CD14-positive monocyte (primary cell): ENCODE measurements at regions not wholly inside any gene's neighbourhood (a gene's known extent, or its start where the extent isn't known, plus 50 kb on each side); places are given as distances from the start of the nearest gene placed in this dataset.

Experiments used
- DNase-seq, 3 donors: peaks; one replicate each; pipeline ENCODE4 v3.0.0-alpha.2; 2011 to 2022
- H2AFZ ChIP-seq: 2 replicates; pipeline ENCODE4 v1.6.0; 2012; ENCODE audit warnings: mild to moderate bottlenecking, low read depth, low read length, inconsistent platforms; ENCODE audit not compliant: insufficient read depth, poor library complexity, severe bottlenecking
- H3K27ac ChIP-seq, 2 donors: 1 replicate in 1 of 2; 2 replicates in 1 of 2; pipeline ENCODE4 v1.5.1; 2012 to 2013; ENCODE audit warnings: low read length in 2 of 2, control low read depth in 1 of 2, inconsistent platforms in 1 of 2, low read depth in 1 of 2, mild to moderate bottlenecking in 1 of 2
- H3K27me3 ChIP-seq, 2 donors: one replicate each; pipeline versions ENCODE4 v1.6.0 to v1.6.1; 2011 to 2013; ENCODE audit warnings: low read length in 2 of 2; ENCODE audit not compliant: control insufficient read depth in 2 of 2, insufficient read depth in 2 of 2
- H3K36me3 ChIP-seq, 2 donors: replicated peaks in 1 of 2; 1 replicate in 1 of 2; 2 replicates in 1 of 2; pipeline versions ENCODE4 v1.5.1 to v1.6.1; 2012 to 2013; ENCODE audit warnings: low read length in 2 of 2, control low read depth in 1 of 2, inconsistent platforms in 1 of 2, mild to moderate bottlenecking in 1 of 2; ENCODE audit not compliant: insufficient read depth in 2 of 2, control insufficient read depth in 1 of 2
- H3K4me1 ChIP-seq, 2 donors: 1 replicate in 1 of 2; 2 replicates in 1 of 2; pipeline versions ENCODE4 v1.5.1 to v1.6.1; 2012 to 2013; ENCODE audit warnings: low read length in 2 of 2, control low read depth in 1 of 2, inconsistent platforms in 1 of 2, mild to moderate bottlenecking in 1 of 2, moderate library complexity in 1 of 2; ENCODE audit not compliant: insufficient read depth in 2 of 2, control insufficient read depth in 1 of 2
- H3K4me2 ChIP-seq: replicated peaks from 2 replicates; pipeline ENCODE3; 2012; ENCODE audit warnings: low read length, moderate library complexity, mild to moderate bottlenecking; ENCODE audit not compliant: poor library complexity, severe bottlenecking; ENCODE audit errors: extremely low read depth
- H3K4me3 ChIP-seq, 3 experiments: fragments of 200-600 bp in 1 of 3; sonication (generic) in 1 of 3; replicated peaks in 1 of 3; 1 replicate in 2 of 3; 2 replicates in 1 of 3; pipeline ENCODE4 v1.5.1; 2011 to 2013; ENCODE audit warnings: low read length in 3 of 3, mild to moderate bottlenecking in 3 of 3, control low read depth in 2 of 3, low read depth in 2 of 3, inconsistent platforms in 1 of 3, moderate library complexity in 1 of 3
- H3K79me2 ChIP-seq: 2 replicates; pipeline ENCODE4 v1.6.0; 2012; ENCODE audit warnings: mild to moderate bottlenecking, control low read depth, inconsistent platforms, low read length, moderate library complexity; ENCODE audit not compliant: insufficient read depth
- H3K9ac ChIP-seq: 2 replicates; pipeline ENCODE4 v1.6.0; 2017; ENCODE audit warnings: low read length, mild to moderate bottlenecking; ENCODE audit not compliant: insufficient read depth, poor library complexity, severe bottlenecking
- H3K9me3 ChIP-seq, 2 donors: replicated peaks in 1 of 2; 1 replicate in 1 of 2; 2 replicates in 1 of 2; pipeline versions ENCODE4 v1.5.1 to v1.6.1; 2012 to 2013; ENCODE audit warnings: low read length in 2 of 2, control low read depth in 1 of 2; ENCODE audit not compliant: control insufficient read depth in 1 of 2, insufficient read depth in 1 of 2
- H4K20me1 ChIP-seq: 2 replicates; pipeline ENCODE4 v1.6.0; 2012; ENCODE audit warnings: mild to moderate bottlenecking, low read length, control low read depth, moderate library complexity; ENCODE audit not compliant: insufficient read depth
- H3K27ac Mint-ChIP-seq, 7 donors: one replicate each; pipeline ENCODE4 v1.8.0; 2020; ENCODE audit warnings: mild to moderate bottlenecking in 7 of 7, mixed read lengths in 7 of 7, moderate library complexity in 6 of 7, inconsistent platforms in 2 of 7
- H3K27me3 Mint-ChIP-seq, 3 donors: one replicate each; pipeline ENCODE4 v1.8.0; 2021 to 2022; ENCODE audit warnings: low read depth in 3 of 3, mild to moderate bottlenecking in 3 of 3, mixed read lengths in 3 of 3, moderate library complexity in 3 of 3, inconsistent platforms in 1 of 3
- H3K36me3 Mint-ChIP-seq, 2 donors: one replicate each; pipeline ENCODE4 v1.8.0; 2020; ENCODE audit warnings: mixed read lengths in 2 of 2, inconsistent platforms in 1 of 2, mild to moderate bottlenecking in 1 of 2
- H3K4me1 Mint-ChIP-seq: one replicate; pipeline ENCODE4 v1.8.0; 2020; ENCODE audit warnings: mild to moderate bottlenecking, mixed read lengths
- H3K4me3 Mint-ChIP-seq, 2 donors: one replicate each; pipeline ENCODE4 v1.8.0; 2020; ENCODE audit warnings: mild to moderate bottlenecking in 2 of 2, mixed read lengths in 2 of 2, moderate library complexity in 1 of 2
- H3K9me3 Mint-ChIP-seq, 7 donors: one replicate each; pipeline ENCODE4 v1.8.0; 2020 to 2022; ENCODE audit warnings: mixed read lengths in 7 of 7, mild to moderate bottlenecking in 6 of 7, moderate library complexity in 6 of 7, inconsistent platforms in 2 of 7
- WGBS: methylation state at CpG from one replicate; pipeline ENCODE4 v1.1.5; 2013; ENCODE audit warnings: missing lambda C conversion rate; ENCODE audit not compliant: insufficient coverage; 5-methylcytosine and 5-hydroxymethylcytosine counted together
- intact Hi-C, 2 donors: fragments of 100-400 bp; cut with micrococcal nuclease; formaldehyde crosslinking; loops; one replicate each; pipeline versions ENCODE4 v1.15.0 to v1.15.1; 2023
- TF ChIP-seq, protein P1 (sequence below): fragments of 200-600 bp; IDR thresholded peaks from one replicate; pipeline ENCODE4 v1.8.0; 2022; ENCODE audit warnings: antibody characterized with exemption, mild to moderate bottlenecking

DNA sequence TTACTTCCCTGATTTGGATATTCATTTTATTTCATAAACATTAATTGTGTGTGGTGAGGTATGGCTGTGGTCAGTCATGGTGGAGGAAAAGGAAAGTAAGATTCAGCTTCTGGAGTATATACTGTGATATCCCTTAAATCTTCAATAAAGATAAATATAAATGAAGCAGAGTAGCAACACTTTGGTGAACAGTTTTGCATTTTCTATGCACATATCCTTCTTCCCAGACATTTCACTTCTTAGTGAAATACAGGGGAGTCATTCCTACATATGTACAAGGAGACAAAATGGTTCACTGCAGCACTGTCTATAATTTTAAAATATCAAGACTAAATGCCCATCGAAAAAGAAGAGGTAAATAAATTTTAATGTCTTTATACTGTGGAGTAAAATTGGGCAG lies 61.3 kb downstream of the DISP1 start:
- Histone ChIP-seq H3K9me3 (no peaks in the 10 kb centered on the region), H3K36me3 (no peaks in the 10 kb centered on the region), H3K4me3 (no peak overlapping the region), H4K20me1 (no peaks in the 10 kb centered on the region), H3K79me2 (no peaks in the 10 kb centered on the region), H3K27me3 (no peaks in the 10 kb centered on the region), H3K4me2 (no peak overlapping the region), H3K4me1 (no peaks in the 10 kb centered on the region), H3K9ac (no peak overlapping the region), H3K27ac (no peak overlapping the region), H2AFZ (no peak overlapping the region)
- Mint-ChIP-seq H3K27ac (no peak overlapping the region), H3K4me1 (no peaks in the 10 kb centered on the region), H3K36me3 (peaks cover 0 to 8% of the 10 kb centered on the region in 2 donors), H3K4me3 (no peak overlapping the region), H3K27me3 (peaks cover 0 to 2% (median 0%) of the 10 kb centered on the region in 3 donors), H3K9me3 (peaks cover 2 to 14% (median 9%) of the 10 kb centered on the region in 7 donors)
- intact Hi-C loops = no loop called here
- no peak for DNase-seq
- TF ChIP-seq, protein P1, sequence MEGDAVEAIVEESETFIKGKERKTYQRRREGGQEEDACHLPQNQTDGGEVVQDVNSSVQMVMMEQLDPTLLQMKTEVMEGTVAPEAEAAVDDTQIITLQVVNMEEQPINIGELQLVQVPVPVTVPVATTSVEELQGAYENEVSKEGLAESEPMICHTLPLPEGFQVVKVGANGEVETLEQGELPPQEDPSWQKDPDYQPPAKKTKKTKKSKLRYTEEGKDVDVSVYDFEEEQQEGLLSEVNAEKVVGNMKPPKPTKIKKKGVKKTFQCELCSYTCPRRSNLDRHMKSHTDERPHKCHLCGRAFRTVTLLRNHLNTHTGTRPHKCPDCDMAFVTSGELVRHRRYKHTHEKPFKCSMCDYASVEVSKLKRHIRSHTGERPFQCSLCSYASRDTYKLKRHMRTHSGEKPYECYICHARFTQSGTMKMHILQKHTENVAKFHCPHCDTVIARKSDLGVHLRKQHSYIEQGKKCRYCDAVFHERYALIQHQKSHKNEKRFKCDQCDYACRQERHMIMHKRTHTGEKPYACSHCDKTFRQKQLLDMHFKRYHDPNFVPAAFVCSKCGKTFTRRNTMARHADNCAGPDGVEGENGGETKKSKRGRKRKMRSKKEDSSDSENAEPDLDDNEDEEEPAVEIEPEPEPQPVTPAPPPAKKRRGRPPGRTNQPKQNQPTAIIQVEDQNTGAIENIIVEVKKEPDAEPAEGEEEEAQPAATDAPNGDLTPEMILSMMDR = no peak
- no CpG with 5 or more reads among the region's 1 CpG for WGBS

DNA sequence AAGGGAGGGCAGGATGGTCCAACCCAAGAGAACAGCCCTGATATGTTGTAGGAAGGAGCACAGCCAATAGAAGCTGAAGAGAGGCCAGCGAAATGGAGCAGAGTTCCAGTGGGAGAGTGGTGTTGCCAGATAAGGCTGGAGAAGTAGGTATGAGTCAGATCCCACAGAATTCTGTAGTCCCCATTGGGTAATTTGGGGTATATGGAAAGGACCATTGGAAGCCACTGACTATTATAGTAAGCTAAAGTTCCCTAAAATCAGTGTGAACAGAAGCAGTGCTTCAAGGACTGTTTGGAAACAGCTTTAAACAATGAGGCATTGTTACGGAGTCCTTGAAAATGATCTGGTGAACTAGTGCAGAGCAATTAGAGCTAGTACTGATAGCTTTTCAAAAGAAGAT lies 63.0 kb downstream of the DISP1 start:
- Mint-ChIP-seq H3K27ac (no peak overlapping the region), H3K27me3 (peaks cover 0 to 2% (median 0%) of the 10 kb centered on the region in 3 donors), H3K36me3 (peaks cover 2 to 8% of the 10 kb centered on the region in 2 donors), H3K4me1 (no peaks in the 10 kb centered on the region), H3K9me3 (peaks cover 0 to 11% (median 7%) of the 10 kb centered on the region in 7 donors), H3K4me3 (no peak overlapping the region)
- no peak for DNase-seq
- H3K4me3 ChIP-seq = no peak overlapping the region
- intact Hi-C loops = no loop called here
- H4K20me1 ChIP-seq = no peaks in the 10 kb centered on the region
- no peaks in the 10 kb centered on the region for H3K27me3 ChIP-seq
- H3K9me3 ChIP-seq = no peaks in the 10 kb centered on the region
- H3K36me3 ChIP-seq = no peaks in the 10 kb centered on the region
- H3K4me1 ChIP-seq = no peaks in the 10 kb centered on the region
- WGBS = 100% methylated on average over 1 of the region's 2 CpGs
- no peak overlapping the region for H3K27ac ChIP-seq
- H2AFZ ChIP-seq = no peak overlapping the region
- no peak overlapping the region for H3K9ac ChIP-seq
- H3K4me2 ChIP-seq = no peak overlapping the region
- TF ChIP-seq, protein P1 = no peak
- H3K79me2 ChIP-seq = no peaks in the 10 kb centered on the region
